Keratinocyte (primary cell): ENCODE measurements at regions not wholly inside any gene's neighbourhood (a gene's known extent, or its start where the extent isn't known, plus 50 kb on each side); places are given as distances from the start of the nearest gene placed in this dataset.

Source experiments
- DNase-seq: peaks from one replicate; pipeline ENCODE4 v3.0.0-alpha.2; 2011; ENCODE audit warnings: low read depth, missing footprints, low spot score
- FAIRE-seq: peaks from 2 replicates; lab custom pipeline; 2011; peaks lifted over from hg19 to GRCh38; lab: Jason Lieb, UNC
- H2AFZ ChIP-seq: 2 replicates; pipeline ENCODE4 v1.6.0; 2012; ENCODE audit warnings: low read length, control low read depth, inconsistent platforms; ENCODE audit not compliant: control insufficient read depth
- H3K27ac ChIP-seq: 2 replicates; pipeline ENCODE4 v1.5.1; 2011; ENCODE audit warnings: low read length; ENCODE audit not compliant: control insufficient read depth, insufficient read depth
- H3K27me3 ChIP-seq: 3 replicates; pipeline ENCODE4 v1.6.0; 2011; ENCODE audit warnings: low read length; ENCODE audit not compliant: control insufficient read depth, insufficient read depth; ENCODE audit errors: extremely low read depth
- H3K36me3 ChIP-seq, 2 experiments: 2 replicates in 1 of 2; 3 replicates in 1 of 2; pipeline ENCODE4 v1.5.1; 2011; ENCODE audit warnings: low read length in 2 of 2, mild to moderate bottlenecking in 1 of 2; ENCODE audit not compliant: control insufficient read depth in 2 of 2, insufficient read depth in 2 of 2; ENCODE audit errors: extremely low read depth in 1 of 2
- H3K4me1 ChIP-seq: 3 replicates; pipeline ENCODE4 v1.5.1; 2011; ENCODE audit warnings: low read length; ENCODE audit not compliant: control insufficient read depth, insufficient read depth; ENCODE audit errors: extremely low read depth
- H3K4me2 ChIP-seq: 3 replicates; pipeline ENCODE4 v1.6.0; 2011; ENCODE audit warnings: low read depth, low read length; ENCODE audit not compliant: control insufficient read depth, insufficient read depth; ENCODE audit errors: extremely low read depth
- H3K4me3 ChIP-seq, 3 experiments: fragments of 200-600 bp in 1 of 3; sonication (generic) in 1 of 3; 2 replicates in 2 of 3; 3 replicates in 1 of 3; pipeline ENCODE4 v1.5.1; 2011 to 2016; ENCODE audit warnings: low read length in 3 of 3, mild to moderate bottlenecking in 3 of 3, control low read depth in 2 of 3, inconsistent platforms in 1 of 3, low read depth in 1 of 3, mixed read lengths in 1 of 3, mixed run types in 1 of 3, moderate library complexity in 1 of 3; ENCODE audit not compliant: control insufficient read depth in 2 of 3, insufficient read depth in 2 of 3; ENCODE audit errors: extremely low read depth in 1 of 3
- H3K79me2 ChIP-seq: 2 replicates; pipeline ENCODE4 v1.6.0; 2012; ENCODE audit warnings: low read length; ENCODE audit not compliant: control insufficient read depth, insufficient read depth
- H3K9ac ChIP-seq: 3 replicates; pipeline ENCODE4 v1.6.0; 2011; ENCODE audit warnings: low read length; ENCODE audit not compliant: control insufficient read depth, insufficient read depth; ENCODE audit errors: extremely low read depth
- H3K9me1 ChIP-seq: 3 replicates; pipeline ENCODE4 v1.6.0; 2011; ENCODE audit warnings: low read length; ENCODE audit not compliant: control insufficient read depth, insufficient read depth; ENCODE audit errors: extremely low read depth
- H3K9me3 ChIP-seq: 2 replicates; pipeline ENCODE4 v1.5.1; 2012; ENCODE audit warnings: low read depth, low read length; ENCODE audit not compliant: control insufficient read depth
- H4K20me1 ChIP-seq: 3 replicates; pipeline ENCODE4 v1.6.0; 2011; ENCODE audit warnings: low read length; ENCODE audit not compliant: control insufficient read depth, insufficient read depth; ENCODE audit errors: extremely low read depth
- CTCF ChIP-seq, 3 experiments: IDR thresholded peaks in 1 of 3; conservative IDR thresholded peaks in 1 of 3; optimal IDR thresholded peaks in 1 of 3; 2 replicates in 2 of 3; 3 replicates in 1 of 3; pipeline versions ENCODE3 to v1.5.1; 2011; ENCODE audit warnings: low read length in 3 of 3, mild to moderate bottlenecking in 3 of 3, moderate library complexity in 2 of 3, control low read depth in 1 of 3, inconsistent platforms in 1 of 3; ENCODE audit not compliant: insufficient read depth in 2 of 3; ENCODE audit errors: extremely low read depth in 1 of 3
- EZH2 ChIP-seq: IDR thresholded peaks from one replicate; pipeline ENCODE4 v1.6.1; 2012; ENCODE audit warnings: inconsistent platforms, mild to moderate bottlenecking, low read length, moderate library complexity
- dilution Hi-C: fragments of 300-500 bp; cut with MboI; formaldehyde crosslinking; loops from one replicate; pipeline ENCODE4 v1.7.0; 2020; ENCODE audit warnings: low sequenced_read_pairs; ENCODE audit not compliant: extremely low pct_ligation_motif_present

- no peak overlapping the region for H2AFZ ChIP-seq
- FAIRE-seq: no peak
Measured at GRCh38 chr3:190762801-190763200, 99.7 kb downstream of the GMNC start.

GRCh38 chr3:190747571-190747970, 114.9 kb downstream of the GMNC start:
- DNase-seq (no peak), FAIRE-seq (no peak)
- H3K9me3 ChIP-seq: no peaks in the 10 kb centered on the region
- no peak overlapping the region for H3K27ac ChIP-seq
- dilution Hi-C loops: no loop called here
- H3K36me3 ChIP-seq: no peaks in the 10 kb centered on the region
- no peaks in the 10 kb centered on the region for H3K4me1 ChIP-seq
- H3K9me1 ChIP-seq: no peaks in the 10 kb centered on the region
- H2AFZ ChIP-seq: no peak overlapping the region
- H3K27me3 ChIP-seq: no peaks in the 10 kb centered on the region
- H3K9ac ChIP-seq: no peak overlapping the region
- H3K4me2 ChIP-seq: no peak overlapping the region
- H3K4me3 ChIP-seq: no peak overlapping the region
- no peaks in the 10 kb centered on the region for H4K20me1 ChIP-seq
- H3K79me2 ChIP-seq: no peaks in the 10 kb centered on the region
- no peak for TF ChIP-seq CTCF (optimal IDR thresholded peaks at IDR 0.05 in 1 of 3, IDR thresholded peaks at IDR 0.05 in 1 of 3, conservative IDR thresholded peaks at IDR 0.05 in 1 of 3; ENCODE audit: extremely low read depth in 1 of 3, insufficient read depth in 2 of 3, low read length in 3 of 3)
- TF ChIP-seq EZH2: no peak

More at GRCh38 chr3:190762801-190763200, 99.7 kb downstream of the GMNC start:
- Histone ChIP-seq H4K20me1 (no peaks in the 10 kb centered on the region), H3K79me2 (no peaks in the 10 kb centered on the region), H3K4me1 (no peaks in the 10 kb centered on the region), H3K9ac (no peak overlapping the region), H3K27me3 (no peaks in the 10 kb centered on the region), H3K4me3 (no peak overlapping the region), H3K27ac (no peak overlapping the region), H3K9me3 (no peaks in the 10 kb centered on the region), H3K4me2 (no peak overlapping the region), H3K9me1 (no peaks in the 10 kb centered on the region), H3K36me3 (no peaks in the 10 kb centered on the region)
- TF ChIP-seq CTCF (optimal IDR thresholded peaks at IDR 0.05 in 1 of 3, IDR thresholded peaks at IDR 0.05 in 1 of 3, conservative IDR thresholded peaks at IDR 0.05 in 1 of 3; ENCODE audit: extremely low read depth in 1 of 3, insufficient read depth in 2 of 3, low read length in 3 of 3): no peak
- TF ChIP-seq EZH2: no peak
- dilution Hi-C loops: no loop called here
- DNase-seq: no peak
